ENCODE measurements at regions not wholly inside any gene's neighbourhood (a gene's known extent, or its start where the extent isn't known, plus 50 kb on each side); places are given as distances from the start of the nearest gene placed in this dataset.

DNA sequence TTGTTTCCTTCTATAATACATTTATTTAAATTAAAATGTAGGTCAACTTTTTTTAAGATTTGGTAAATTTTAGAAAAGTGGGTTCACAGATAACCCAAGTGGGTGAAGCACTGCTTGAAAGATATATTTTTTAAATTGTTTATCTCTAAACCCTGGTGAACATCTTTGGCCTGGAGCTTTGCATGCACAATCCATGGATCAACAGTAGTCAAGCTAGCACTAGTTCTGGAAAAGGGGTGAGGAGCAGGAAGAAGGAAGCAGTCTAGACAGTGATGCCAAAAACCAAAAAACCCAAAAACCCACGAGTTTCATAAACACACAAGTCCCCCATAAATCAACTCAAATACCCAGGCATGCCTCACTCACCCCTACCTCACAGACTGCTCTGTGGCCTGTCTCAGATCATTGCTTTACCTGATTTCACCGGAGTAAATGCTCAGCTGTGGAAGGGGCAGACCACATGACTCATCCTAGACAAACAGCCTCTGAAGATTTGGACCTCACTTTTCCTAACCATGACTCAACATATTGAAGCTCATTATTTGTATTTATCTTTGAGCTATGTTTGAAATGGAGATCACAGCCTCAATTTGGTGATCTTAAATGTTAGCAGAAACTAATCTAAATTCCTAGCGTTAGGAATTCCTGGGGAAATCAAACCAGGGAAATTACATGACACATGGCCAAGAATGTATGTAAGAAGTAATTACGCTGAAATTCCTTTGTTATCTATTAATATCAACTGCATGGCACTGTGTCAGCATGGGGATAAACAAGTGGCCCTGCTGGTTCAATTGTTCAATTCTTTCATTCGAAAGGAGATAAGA is 149.6 kb downstream of the ZNF608 start:
- TF ChIP-seq, protein P1, sequence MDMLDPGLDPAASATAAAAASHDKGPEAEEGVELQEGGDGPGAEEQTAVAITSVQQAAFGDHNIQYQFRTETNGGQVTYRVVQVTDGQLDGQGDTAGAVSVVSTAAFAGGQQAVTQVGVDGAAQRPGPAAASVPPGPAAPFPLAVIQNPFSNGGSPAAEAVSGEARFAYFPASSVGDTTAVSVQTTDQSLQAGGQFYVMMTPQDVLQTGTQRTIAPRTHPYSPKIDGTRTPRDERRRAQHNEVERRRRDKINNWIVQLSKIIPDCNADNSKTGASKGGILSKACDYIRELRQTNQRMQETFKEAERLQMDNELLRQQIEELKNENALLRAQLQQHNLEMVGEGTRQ (IDR thresholded peaks at IDR 0.05; ENCODE audit: low read length), result no peak
- TF ChIP-seq, protein P2, sequence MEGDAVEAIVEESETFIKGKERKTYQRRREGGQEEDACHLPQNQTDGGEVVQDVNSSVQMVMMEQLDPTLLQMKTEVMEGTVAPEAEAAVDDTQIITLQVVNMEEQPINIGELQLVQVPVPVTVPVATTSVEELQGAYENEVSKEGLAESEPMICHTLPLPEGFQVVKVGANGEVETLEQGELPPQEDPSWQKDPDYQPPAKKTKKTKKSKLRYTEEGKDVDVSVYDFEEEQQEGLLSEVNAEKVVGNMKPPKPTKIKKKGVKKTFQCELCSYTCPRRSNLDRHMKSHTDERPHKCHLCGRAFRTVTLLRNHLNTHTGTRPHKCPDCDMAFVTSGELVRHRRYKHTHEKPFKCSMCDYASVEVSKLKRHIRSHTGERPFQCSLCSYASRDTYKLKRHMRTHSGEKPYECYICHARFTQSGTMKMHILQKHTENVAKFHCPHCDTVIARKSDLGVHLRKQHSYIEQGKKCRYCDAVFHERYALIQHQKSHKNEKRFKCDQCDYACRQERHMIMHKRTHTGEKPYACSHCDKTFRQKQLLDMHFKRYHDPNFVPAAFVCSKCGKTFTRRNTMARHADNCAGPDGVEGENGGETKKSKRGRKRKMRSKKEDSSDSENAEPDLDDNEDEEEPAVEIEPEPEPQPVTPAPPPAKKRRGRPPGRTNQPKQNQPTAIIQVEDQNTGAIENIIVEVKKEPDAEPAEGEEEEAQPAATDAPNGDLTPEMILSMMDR (IDR thresholded peaks at IDR 0.05; ENCODE audit: control extremely low read depth in 1 of 3, insufficient read depth in 1 of 3, low read depth in 1 of 3, low read length in 3 of 3), result no peak
- TF ChIP-seq POLR2A (IDR thresholded peaks at IDR 0.05; ENCODE audit: control extremely low read depth in 1 of 2, low read depth in 2 of 2, low read length in 2 of 2) (no peak), EZH2 (IDR thresholded peaks at IDR 0.05; ENCODE audit: low read depth, low read length, severe bottlenecking) (no peak), SIX5 (IDR thresholded peaks at IDR 0.05; ENCODE audit: low read depth, low read length) (no peak), CHD2 (IDR thresholded peaks at IDR 0.05; ENCODE audit: low read length) (no peak), RFX5 (IDR thresholded peaks at IDR 0.05; ENCODE audit: borderline replicate concordance, low read depth, low read length) (no peak), POLR2AphosphoS5 (IDR thresholded peaks at IDR 0.05; ENCODE audit: low read depth, low read length) (no peak)

Data from H1 (cell line).